ENCODE measurements at regions not wholly inside any gene's neighbourhood (a gene's known extent, or its start where the extent isn't known, plus 50 kb on each side); places are given as distances from the start of the nearest gene placed in this dataset.

DNA sequence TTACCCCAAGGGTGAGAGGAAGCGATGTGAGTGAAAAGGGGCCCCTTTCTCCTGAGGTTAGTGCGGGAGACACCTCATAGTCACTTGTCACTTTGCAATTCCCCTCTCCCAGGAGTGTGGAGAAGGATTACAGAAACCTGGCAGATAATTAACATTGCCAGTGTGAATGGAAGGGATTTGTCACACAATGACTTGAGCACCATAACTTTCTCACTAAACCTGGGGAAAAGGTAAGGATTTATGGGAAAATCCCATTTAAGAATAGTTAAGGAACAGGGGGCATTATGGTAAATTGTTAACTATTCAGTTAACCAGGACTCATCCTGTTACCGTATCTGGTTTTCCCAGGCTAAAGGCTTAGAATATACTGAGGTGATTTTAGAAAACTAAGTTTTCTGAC lies 219.5 kb upstream of the JAG1 start:
- no peak for TF ChIP-seq ATF3 (CRISPR knock-in tag; conservative IDR thresholded peaks at IDR 0.05)
- TF ChIP-seq CTCF (IDR thresholded peaks at IDR 0.05) = no peak
- TF ChIP-seq ATF6 (CRISPR knock-in tag; IDR thresholded peaks at IDR 0.05) = no peak
- no peak for TF ChIP-seq ZNF232 (CRISPR knock-in tag; IDR thresholded peaks at IDR 0.05)
- TF ChIP-seq CBFB (CRISPR knock-in tag; IDR thresholded peaks at IDR 0.05; ENCODE audit: low read depth) = no peak
- TF ChIP-seq ATF2 (CRISPR knock-in tag; IDR thresholded peaks at IDR 0.05; ENCODE audit: borderline replicate concordance, low read depth) = no peak
- TF ChIP-seq PREB (CRISPR knock-in tag; IDR thresholded peaks at IDR 0.05; ENCODE audit: borderline replicate concordance) = no peak
- no peak for TF ChIP-seq ETV6 (CRISPR knock-in tag; IDR thresholded peaks at IDR 0.05)
- TF ChIP-seq CREM (CRISPR knock-in tag; IDR thresholded peaks at IDR 0.05) = no peak
- no peak for TF ChIP-seq SMAD4 (CRISPR knock-in tag; IDR thresholded peaks at IDR 0.05)
- TF ChIP-seq USF1 (CRISPR knock-in tag; IDR thresholded peaks at IDR 0.05) = no peak
